ENCODE measurements at regions not wholly inside any gene's neighbourhood (a gene's known extent, or its start where the extent isn't known, plus 50 kb on each side); places are given as distances from the start of the nearest gene placed in this dataset.

DNA sequence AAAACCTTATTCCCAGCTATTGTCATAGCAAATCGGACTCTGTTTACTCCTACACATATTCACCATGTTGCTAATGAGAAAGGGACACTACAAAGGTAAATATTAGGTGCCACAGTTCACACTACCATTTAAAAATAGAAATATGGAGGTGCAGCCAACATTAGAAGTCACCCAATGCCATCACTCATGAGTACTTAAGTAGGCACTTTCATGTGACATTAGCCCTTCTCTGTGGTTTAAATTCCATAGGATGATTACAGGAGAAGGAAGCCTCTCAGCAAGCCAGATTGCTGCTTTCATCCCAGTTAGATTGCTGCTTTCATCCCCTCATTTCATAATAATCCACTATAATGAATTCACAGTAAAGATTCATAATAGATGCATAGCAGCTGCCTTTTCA is 376.8 kb upstream of the ALCAM start:
- no peak for DNase-seq (ENCODE audit: low read depth in 2 of 2)

GRCh38 chr3:104990758-104991157 is 376.0 kb upstream of the ALCAM start:
- DNase-seq (ENCODE audit: low read depth in 2 of 2), result no peak

GRCh38 chr3:104992676-104993075 is 374.0 kb upstream of the ALCAM start:
- no peak for DNase-seq (ENCODE audit: low read depth in 2 of 2)

DNA sequence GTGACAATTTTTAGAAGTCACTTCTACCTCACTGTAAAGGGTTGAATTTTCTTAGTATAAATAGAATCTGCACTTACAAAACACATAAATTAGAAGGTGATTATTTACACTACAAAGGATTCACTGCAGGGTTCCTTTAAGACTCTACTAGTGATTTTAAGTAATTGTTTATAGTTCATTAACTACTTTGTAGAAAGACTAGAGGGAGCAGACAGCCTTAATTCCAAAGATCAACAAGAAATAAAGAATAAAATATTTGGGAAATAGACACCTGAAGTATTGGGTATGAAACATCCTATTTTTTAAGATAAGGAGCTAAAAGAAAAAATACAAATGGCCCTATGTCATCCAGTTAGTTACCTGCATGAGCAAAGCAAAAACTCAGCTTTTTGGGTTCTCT is 360.5 kb upstream of the ALCAM start:
- no peak for DNase-seq (ENCODE audit: low read depth in 2 of 2)

DNA sequence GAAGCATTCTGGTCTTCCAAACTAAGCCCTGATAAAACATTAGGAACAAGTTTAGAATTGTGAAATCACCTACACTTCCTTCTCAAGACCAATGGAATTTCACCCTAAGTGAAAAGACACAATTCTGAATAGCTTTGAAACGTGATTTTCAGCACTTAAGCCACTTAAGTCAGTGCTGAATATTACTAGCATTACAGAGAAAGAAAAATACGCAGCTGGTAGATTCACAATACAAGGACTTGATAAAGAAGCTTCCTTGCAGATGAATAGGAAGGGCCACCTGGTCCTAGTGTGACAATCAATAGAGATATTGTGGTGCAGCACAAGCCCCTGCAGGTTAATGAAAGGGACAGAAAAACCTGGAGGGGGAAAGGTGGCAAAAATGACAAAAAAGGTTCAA is 353.1 kb upstream of the ALCAM start:
- DNase-seq (ENCODE audit: low read depth in 2 of 2), result no peak

- no peak for DNase-seq (ENCODE audit: low read depth in 2 of 2)
Observed at GRCh38 chr3:105014631-105015030, 352.1 kb upstream of the ALCAM start.

GRCh38 chr3:105022813-105023212 is 343.9 kb upstream of the ALCAM start:
- no peak for DNase-seq (ENCODE audit: low read depth in 2 of 2)

- DNase-seq (ENCODE audit: low read depth in 2 of 2), result no peak
Observed at GRCh38 chr3:105030211-105030610, 336.5 kb upstream of the ALCAM start.

DNA sequence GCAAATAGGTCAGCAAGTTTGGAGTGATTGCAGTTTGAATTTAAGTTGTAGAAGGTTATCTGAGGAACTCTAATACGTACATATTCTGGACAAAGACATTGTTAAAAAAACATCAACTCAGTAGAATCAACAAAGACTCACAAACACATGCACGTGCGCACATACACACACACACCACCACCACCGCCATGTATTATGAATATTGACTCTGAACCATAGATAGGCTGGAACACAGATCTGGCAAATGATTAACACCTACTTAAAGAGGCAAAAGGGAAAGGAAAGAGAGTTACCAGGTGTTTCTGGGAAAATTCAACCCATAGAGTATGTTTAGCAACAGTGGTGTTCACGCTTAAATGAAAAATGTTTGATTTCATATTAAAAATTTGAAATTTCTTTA is 334.2 kb upstream of the ALCAM start:
- DNase-seq (ENCODE audit: low read depth in 2 of 2), result no peak

DNA sequence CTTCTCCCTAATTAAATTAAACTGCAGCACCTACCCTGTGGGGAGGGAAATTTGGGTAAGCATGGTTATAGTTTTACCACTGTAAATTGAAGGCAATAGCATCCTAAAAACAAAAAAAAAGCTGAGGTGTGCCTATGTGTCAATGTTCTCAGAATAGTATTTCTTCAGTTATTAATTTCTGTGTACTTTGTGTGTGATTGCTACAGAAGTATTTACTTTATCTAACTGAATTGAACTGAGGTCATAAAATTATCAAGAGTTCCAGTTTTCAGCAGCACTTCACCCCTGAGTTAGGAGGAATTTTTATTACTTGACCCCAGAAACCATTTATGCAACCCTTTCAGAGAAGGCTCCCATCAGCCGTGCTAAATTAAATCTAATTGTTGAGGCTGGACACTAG is 333.6 kb upstream of the ALCAM start:
- no peak for DNase-seq (ENCODE audit: low read depth in 2 of 2)

DNA sequence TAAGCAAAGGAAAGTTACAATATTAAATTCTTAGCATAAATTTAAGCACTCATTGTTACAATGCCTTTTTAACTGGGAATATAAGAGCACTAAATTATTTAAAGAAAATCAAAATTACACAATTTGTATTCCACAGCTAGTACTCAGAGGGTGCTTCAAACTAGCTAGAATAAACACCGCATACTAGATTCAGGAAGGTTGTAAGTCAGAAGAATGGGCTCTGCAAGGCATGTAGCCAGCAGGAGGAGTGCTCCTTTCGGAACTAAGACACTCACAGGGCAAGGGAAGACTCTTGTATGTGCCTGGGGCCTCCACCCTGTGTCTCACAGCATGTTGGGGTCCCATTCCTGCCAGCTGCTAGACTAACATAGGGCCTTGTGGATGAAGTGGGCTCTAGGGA is 327.7 kb upstream of the ALCAM start:
- no peak for DNase-seq (ENCODE audit: low read depth in 2 of 2)

DNA sequence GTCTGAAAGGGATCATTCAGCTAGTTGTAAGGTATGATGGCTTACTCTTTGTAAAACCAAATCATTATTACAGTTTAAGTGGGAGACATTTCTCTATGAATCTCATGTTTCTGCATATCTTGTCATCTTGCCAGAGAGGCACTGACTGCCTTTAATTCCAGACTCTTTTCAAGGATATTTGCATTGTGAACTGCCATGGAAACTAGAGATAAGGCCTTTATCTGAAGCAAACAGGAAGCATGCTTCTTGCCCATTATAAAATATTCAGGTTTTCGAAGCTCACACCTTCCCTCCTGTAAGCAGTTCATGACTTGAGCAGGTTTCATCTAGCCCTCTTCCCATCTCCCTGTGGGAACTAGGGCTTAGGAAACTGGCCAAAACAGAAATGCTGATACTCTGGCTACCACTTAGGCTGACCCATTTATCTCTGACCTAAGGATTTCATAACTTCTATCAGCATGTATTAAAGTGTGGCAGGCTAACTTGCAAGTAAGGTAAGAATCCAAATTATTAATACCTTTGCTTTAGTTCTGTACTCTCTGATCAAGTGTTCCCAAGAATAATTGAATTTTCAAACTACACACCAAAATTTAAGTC is 326.6 kb upstream of the ALCAM start:
- DNase-seq (ENCODE audit: low read depth in 2 of 2), result peak in 1 of 2 experiments; percentile 1

DNA sequence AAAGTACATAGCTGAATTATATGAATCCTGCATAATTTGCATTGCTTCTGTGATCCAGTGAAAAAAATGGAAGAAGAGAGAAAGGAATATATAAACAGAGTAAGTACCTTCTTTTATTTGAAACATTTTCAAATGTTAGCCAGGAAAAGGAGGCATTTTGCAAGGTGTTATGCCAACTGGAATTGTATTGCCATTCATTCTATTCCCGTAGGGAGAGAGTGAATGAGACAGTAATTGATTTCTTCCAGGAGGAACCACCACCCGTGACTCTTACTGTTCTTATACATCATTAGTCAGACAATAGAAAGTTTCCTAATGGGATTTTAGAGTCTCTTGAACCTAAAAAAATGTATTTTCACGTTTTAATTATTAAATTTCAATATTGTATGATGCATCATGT is 324.1 kb upstream of the ALCAM start:
- DNase-seq (ENCODE audit: low read depth in 2 of 2), result no peak

- DNase-seq (ENCODE audit: low read depth in 2 of 2), result no peak
Observed at GRCh38 chr3:105051111-105051510, 315.6 kb upstream of the ALCAM start.

DNA sequence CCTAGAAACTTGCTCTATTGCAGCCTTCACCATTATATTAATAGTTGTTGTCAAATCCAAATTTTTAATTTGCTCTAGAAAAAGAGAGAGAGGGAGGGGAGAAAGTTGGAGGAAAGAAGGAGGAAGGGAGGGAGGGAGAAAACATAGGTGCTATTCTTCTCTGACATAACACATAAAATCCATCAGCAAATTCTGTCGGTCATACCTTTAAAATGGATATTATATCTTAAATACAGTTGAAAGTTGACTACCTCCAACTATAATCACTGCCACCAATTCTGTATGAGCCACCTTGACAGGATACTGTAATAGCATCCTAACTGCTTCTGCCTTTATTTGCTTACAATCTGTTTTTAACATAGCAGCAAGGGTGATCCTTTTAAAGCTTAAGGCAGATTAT is 314.7 kb upstream of the ALCAM start:
- DNase-seq (ENCODE audit: low read depth in 2 of 2), result no peak

- DNase-seq (ENCODE audit: low read depth in 2 of 2), result no peak
Observed at GRCh38 chr3:105062853-105063252, 303.9 kb upstream of the ALCAM start.

DNA sequence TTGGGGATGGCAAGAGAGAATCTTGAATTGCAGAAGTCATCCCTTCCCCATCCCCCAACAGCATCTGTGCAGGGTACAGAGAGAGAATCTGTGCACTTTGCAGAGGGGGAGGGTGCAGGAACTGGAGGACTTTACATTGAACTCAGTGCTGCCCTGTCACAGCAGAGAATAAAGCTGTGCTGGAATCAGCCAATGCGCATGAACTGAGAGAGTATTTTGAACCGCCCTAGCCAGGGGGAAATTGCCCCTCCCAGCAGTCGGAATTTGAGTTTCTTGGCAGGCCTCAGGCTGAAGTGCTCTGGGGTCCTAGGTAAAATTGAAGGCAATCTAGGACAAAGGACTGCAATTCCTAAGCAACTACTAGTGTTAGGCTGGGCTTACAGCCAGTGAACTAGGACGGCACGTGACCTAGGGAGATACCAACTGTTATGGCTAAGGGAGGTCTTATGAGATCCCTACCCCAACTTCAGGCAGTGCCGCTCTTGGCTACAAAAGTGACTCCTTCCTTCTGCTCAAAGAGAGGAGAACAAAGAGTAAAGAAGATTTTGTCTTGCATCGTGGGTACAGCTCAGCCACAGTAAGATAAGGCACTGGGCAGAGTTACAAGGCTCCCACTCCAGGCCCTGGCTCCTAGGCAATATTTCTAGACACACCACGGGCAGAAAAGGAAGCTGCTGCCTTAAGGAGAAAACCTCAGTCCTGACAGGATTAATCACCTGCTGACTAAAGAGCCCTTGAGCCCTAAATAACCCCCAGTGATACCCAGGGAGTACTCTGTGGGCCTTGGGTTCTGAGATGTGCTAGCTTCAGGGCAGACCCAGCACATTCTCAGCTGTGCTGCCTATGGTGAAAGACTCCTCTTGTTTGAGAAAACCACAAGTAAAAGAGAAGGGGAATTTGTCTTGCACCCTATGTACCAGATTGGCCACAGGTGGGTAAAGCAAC is 300.5 kb upstream of the ALCAM start:
- no peak for DNase-seq (ENCODE audit: low read depth in 2 of 2)

GRCh38 chr3:105067361-105067760 is 299.3 kb upstream of the ALCAM start:
- DNase-seq (ENCODE audit: low read depth in 2 of 2), result no peak

GRCh38 chr3:105077060-105077822 is 289.5 kb upstream of the ALCAM start:
- no peak for DNase-seq (ENCODE audit: low read depth in 2 of 2)

GRCh38 chr3:105083945-105084344 is 282.8 kb upstream of the ALCAM start:
- DNase-seq (ENCODE audit: low read depth in 2 of 2), result no peak

DNA sequence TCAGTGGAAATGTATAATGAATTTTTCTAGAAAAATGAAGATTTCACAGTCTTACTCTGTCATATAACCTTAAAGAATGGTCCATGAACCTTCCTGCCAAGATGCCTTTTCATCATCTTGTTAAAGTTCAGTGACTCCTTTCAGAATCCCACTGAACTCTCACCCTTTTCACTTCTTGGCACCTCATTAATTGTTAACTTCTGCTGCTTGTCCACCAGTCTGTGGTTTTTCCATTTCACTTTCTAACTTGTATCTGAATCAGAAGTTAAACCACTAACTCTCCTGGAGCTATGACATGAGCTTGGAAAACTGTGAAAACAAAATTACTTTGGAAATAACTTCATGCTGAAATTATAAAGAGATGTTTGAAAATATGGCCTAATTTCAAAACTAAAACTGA is 281.2 kb upstream of the ALCAM start:
- DNase-seq (ENCODE audit: low read depth in 2 of 2), result no peak

DNA sequence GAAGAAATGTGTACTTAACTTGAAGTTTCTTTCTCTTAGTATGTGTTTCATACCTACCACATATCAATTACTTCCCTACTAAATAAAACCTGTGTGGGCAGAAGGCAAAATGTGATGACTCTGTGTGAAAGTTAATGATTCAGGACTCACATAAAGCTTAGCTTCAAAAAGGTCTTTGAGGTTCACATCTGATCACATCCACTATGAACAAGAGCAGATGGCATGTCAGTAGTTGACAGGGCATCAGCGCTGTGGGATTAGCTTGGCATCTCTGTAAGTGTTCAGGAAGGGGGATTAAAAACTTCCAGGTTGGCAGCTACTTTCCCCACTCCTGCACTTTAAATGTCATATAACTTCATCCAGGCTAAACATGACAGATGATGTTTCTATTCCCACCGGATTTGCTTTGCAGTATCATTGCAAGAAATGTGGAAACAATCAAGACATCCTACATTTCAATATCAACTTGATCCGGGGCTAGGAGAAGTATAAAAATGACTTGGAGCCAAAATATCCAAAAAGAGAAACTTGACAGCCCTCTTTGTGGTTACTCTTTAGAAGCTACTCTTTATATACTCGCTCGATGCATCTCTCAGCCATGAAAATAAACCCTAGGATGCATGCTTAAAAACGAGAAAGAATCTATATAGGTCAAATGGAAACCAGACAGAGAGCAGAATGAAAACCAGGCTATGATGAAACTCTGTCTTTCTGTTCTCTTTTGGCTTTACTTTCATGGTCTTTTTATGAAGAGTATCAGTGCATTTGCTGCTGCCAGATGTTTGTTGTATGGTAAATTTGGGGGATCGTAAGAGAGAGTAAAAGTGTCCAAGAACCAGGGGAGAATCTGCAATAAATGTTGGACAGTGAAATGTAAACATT is 273.1 kb upstream of the ALCAM start:
- no peak for DNase-seq (ENCODE audit: low read depth in 2 of 2)

Measured in fibroblast of skin of left biceps (primary cell).